Karpas-422 (cell line): ENCODE measurements at regions not wholly inside any gene's neighbourhood (a gene's known extent, or its start where the extent isn't known, plus 50 kb on each side); places are given as distances from the start of the nearest gene placed in this dataset.
"Not testable (repeated sequence)": the region's sequence is repeated elsewhere in the genome, so short reads cannot be mapped to it uniquely, and the experiment has no call there.

Experiments used
- DNase-seq: peaks from one replicate; pipeline ENCODE4 v3.0.0-alpha.2; 2015
- H2AFZ ChIP-seq: fragments of 200-600 bp; sonication (generic); 2 replicates; pipeline ENCODE4 v1.6.1; 2014; ENCODE audit warnings: antibody characterized with exemption, low read length, mixed read lengths
- H3K27ac ChIP-seq: fragments of 200-600 bp; sonication (generic); 2 replicates; pipeline ENCODE4 v1.5.1; 2014; ENCODE audit warnings: mild to moderate bottlenecking, low read length, moderate library complexity
- H3K27me3 ChIP-seq: fragments of 200-600 bp; sonication (generic); 2 replicates; pipeline ENCODE4 v1.6.1; 2014; ENCODE audit warnings: low read length, mixed read lengths
- H3K36me3 ChIP-seq: fragments of 200-600 bp; sonication (generic); 2 replicates; pipeline ENCODE4 v1.6.1; 2014; ENCODE audit warnings: low read length, mixed read lengths; ENCODE audit not compliant: insufficient read depth
- H3K4me1 ChIP-seq: fragments of 200-600 bp; sonication (generic); 2 replicates; pipeline ENCODE4 v1.6.1; 2014; ENCODE audit warnings: mild to moderate bottlenecking, low read length, mixed read lengths
- H3K4me2 ChIP-seq: fragments of 200-600 bp; sonication (generic); 2 replicates; pipeline ENCODE4 v1.6.1; 2014; ENCODE audit warnings: low read length, low read depth, mild to moderate bottlenecking; ENCODE audit not compliant: poor library complexity, severe bottlenecking
- H3K4me3 ChIP-seq: fragments of 200-600 bp; sonication (generic); 2 replicates; pipeline ENCODE4 v1.5.1; 2014; ENCODE audit warnings: mild to moderate bottlenecking, antibody characterized with exemption, low read length, mixed read lengths
- H3K79me2 ChIP-seq: fragments of 200-600 bp; sonication (generic); 2 replicates; pipeline ENCODE4 v1.6.1; 2014; ENCODE audit warnings: mild to moderate bottlenecking, low read length, mixed read lengths
- H3K9ac ChIP-seq: fragments of 200-600 bp; sonication (generic); 2 replicates; pipeline ENCODE4 v1.6.0; 2014; ENCODE audit warnings: low read length
- H3K9me2 ChIP-seq: fragments of 200-600 bp; sonication (generic), shearing (Covaris generic); replicated peaks from 2 replicates; pipeline ENCODE4 v1.6.0; 2014; ENCODE audit warnings: mild to moderate bottlenecking, low read length, moderate library complexity; ENCODE audit not compliant: insufficient read depth
- H3K9me3 ChIP-seq: fragments of 300-700, 200-600 bp; sonication (generic); 2 replicates; pipeline ENCODE4 v1.6.1; 2014; ENCODE audit warnings: low read length, mixed read lengths
- H4K20me1 ChIP-seq: fragments of 200-600 bp; sonication (generic); 2 replicates; pipeline ENCODE4 v1.6.1; 2014; ENCODE audit warnings: mild to moderate bottlenecking, antibody characterized with exemption, low read length, low read depth; ENCODE audit not compliant: insufficient read depth

- no peak overlapping the region for H3K27ac ChIP-seq
- peaks cover 5% of the 10 kb centered on the region for H3K4me1 ChIP-seq
These were observed 292.6 kb downstream of the NUF2 start for GRCh38 chr1:163614361-163614760.

GRCh38 chr1:163628034-163628773 is 306.4 kb downstream of the NUF2 start:
- Histone ChIP-seq H3K79me2 (no peaks in the 10 kb centered on the region), H4K20me1 (no peaks in the 10 kb centered on the region), H2AFZ (no peak overlapping the region), H3K4me3 (no peak overlapping the region), H3K4me1 (no peaks in the 10 kb centered on the region), H3K9me3 (peaks cover 9% of the 10 kb centered on the region), H3K9me2 (no peaks in the 10 kb centered on the region), H3K27ac (no peak overlapping the region), H3K4me2 (no peak overlapping the region), H3K9ac (no peak overlapping the region), H3K36me3 (no peaks in the 10 kb centered on the region), H3K27me3 (no peaks in the 10 kb centered on the region)
- no peak for DNase-seq

More at GRCh38 chr1:163614361-163614760, 292.6 kb downstream of the NUF2 start:
- no peak overlapping the region for H3K9ac ChIP-seq
- no peaks in the 10 kb centered on the region for H4K20me1 ChIP-seq
- H3K4me2 ChIP-seq: no peak overlapping the region
- no peaks in the 10 kb centered on the region for H3K9me3 ChIP-seq
- no peaks in the 10 kb centered on the region for H3K79me2 ChIP-seq
- H3K4me3 ChIP-seq: no peak overlapping the region
- H3K27me3 ChIP-seq: no peaks in the 10 kb centered on the region
- H3K9me2 ChIP-seq: no peaks in the 10 kb centered on the region
- DNase-seq: no peak
- no peaks in the 10 kb centered on the region for H3K36me3 ChIP-seq
- no peak overlapping the region for H2AFZ ChIP-seq

- Histone ChIP-seq H3K4me3 (no peak overlapping the region), H3K9me3 (peaks cover 11% of the 10 kb centered on the region), H4K20me1 (no peaks in the 10 kb centered on the region), H3K36me3 (no peaks in the 10 kb centered on the region), H3K9me2 (0 out of 2 replicates have a peak, but pooled peaks cover 3% of the 10 kb centered on the region), H3K4me1 (no peaks in the 10 kb centered on the region), H3K27me3 (no peaks in the 10 kb centered on the region), H3K9ac (no peak overlapping the region), H2AFZ (no peak overlapping the region), H3K4me2 (no peak overlapping the region), H3K79me2 (no peaks in the 10 kb centered on the region), H3K27ac (no peak overlapping the region)
- no peak for DNase-seq
These were observed 310.5 kb downstream of the NUF2 start for GRCh38 chr1:163632269-163632668.

GRCh38 chr1:163633366-163633765 is 311.6 kb downstream of the NUF2 start:
- Histone ChIP-seq H3K4me3 (no peak overlapping the region), H3K27me3 (no peaks in the 10 kb centered on the region), H3K79me2 (no peaks in the 10 kb centered on the region), H3K4me2 (no peak overlapping the region), H2AFZ (no peak overlapping the region), H3K36me3 (no peaks in the 10 kb centered on the region), H3K27ac (no peak overlapping the region), H4K20me1 (no peaks in the 10 kb centered on the region), H3K9me3 (peaks cover 11% of the 10 kb centered on the region), H3K4me1 (no peaks in the 10 kb centered on the region), H3K9ac (no peak overlapping the region), H3K9me2 (0 out of 2 replicates have a peak, but pooled peaks cover 3% of the 10 kb centered on the region)
- DNase-seq: no peak

DNA sequence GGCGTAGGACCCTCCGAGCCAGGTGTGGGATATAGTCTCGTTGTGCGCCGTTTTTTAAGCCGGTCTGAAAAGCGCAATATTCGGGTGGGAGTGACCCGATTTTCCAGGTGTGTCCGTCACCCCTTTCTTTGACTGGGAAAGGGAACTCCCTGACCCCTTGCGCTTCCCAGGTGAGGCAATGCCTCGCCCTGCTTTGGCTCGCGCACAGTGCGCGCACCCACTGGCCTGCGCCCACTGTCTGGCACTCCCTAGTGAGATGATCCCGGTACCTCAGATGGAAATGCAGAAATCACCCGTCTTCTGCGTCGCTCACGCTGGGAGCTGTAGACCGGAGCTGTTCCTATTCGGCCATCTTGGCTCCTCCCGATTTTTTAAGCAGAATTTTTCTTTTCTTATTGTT is 323.9 kb downstream of the NUF2 start:
- not testable (repeated sequence) for H3K9me3 ChIP-seq, H3K27ac ChIP-seq, DNase-seq, H3K4me3 ChIP-seq, H3K36me3 ChIP-seq, H3K9ac ChIP-seq, H3K9me2 ChIP-seq, H3K27me3 ChIP-seq, H3K4me1 ChIP-seq, H4K20me1 ChIP-seq, H2AFZ ChIP-seq, H3K4me2 ChIP-seq, H3K79me2 ChIP-seq

- DNase-seq: no peak
- no peak overlapping the region for H3K27ac ChIP-seq
- H3K9me3 ChIP-seq: no peaks in the 10 kb centered on the region
- no peak overlapping the region for H3K9ac ChIP-seq
- no peaks in the 10 kb centered on the region for H3K27me3 ChIP-seq
- no peaks in the 10 kb centered on the region for H4K20me1 ChIP-seq
- H2AFZ ChIP-seq: no peak overlapping the region
- H3K36me3 ChIP-seq: no peaks in the 10 kb centered on the region
- no peaks in the 10 kb centered on the region for H3K9me2 ChIP-seq
- H3K79me2 ChIP-seq: no peaks in the 10 kb centered on the region
- no peaks in the 10 kb centered on the region for H3K4me1 ChIP-seq
- H3K4me2 ChIP-seq: no peak overlapping the region
- no peak overlapping the region for H3K4me3 ChIP-seq
These were observed 328.9 kb downstream of the NUF2 start for GRCh38 chr1:163650624-163651023.

- no peaks in the 10 kb centered on the region for H3K9me3 ChIP-seq
- H3K4me1 ChIP-seq: no peaks in the 10 kb centered on the region
- no peaks in the 10 kb centered on the region for H3K9me2 ChIP-seq
- no peak overlapping the region for H3K4me2 ChIP-seq
- no peaks in the 10 kb centered on the region for H4K20me1 ChIP-seq
- no peaks in the 10 kb centered on the region for H3K27me3 ChIP-seq
- no peak for DNase-seq
- no peak overlapping the region for H2AFZ ChIP-seq
- H3K4me3 ChIP-seq: no peak overlapping the region
- no peak overlapping the region for H3K27ac ChIP-seq
- H3K36me3 ChIP-seq: no peaks in the 10 kb centered on the region
- H3K9ac ChIP-seq: no peak overlapping the region
- H3K79me2 ChIP-seq: no peaks in the 10 kb centered on the region
These were observed 330.7 kb downstream of the NUF2 start for GRCh38 chr1:163652441-163652840.

DNA sequence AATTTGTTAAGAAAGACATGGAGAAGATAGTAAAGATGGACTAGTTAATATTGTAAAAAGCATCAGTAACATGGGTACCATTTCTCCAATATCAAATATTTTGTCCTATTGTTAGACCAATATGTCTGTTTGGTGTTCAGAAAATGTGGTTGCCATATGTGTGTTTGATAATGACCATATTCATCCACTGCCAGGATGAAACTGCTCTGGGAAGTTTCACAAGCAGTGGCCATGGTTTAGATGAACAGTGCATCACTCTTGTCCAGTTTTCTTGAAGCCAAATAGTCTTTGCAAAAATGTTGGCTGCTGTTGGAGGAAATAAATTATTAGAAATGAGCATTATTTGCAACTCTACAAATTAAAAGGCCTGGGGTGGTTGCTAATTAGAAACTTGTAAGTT is 333.8 kb downstream of the NUF2 start:
- Histone ChIP-seq H3K9ac (no peak overlapping the region), H3K79me2 (no peaks in the 10 kb centered on the region), H3K9me2 (no peaks in the 10 kb centered on the region), H3K4me2 (no peak overlapping the region), H4K20me1 (no peaks in the 10 kb centered on the region), H3K4me3 (no peak overlapping the region), H3K36me3 (no peaks in the 10 kb centered on the region), H3K4me1 (no peaks in the 10 kb centered on the region), H3K27ac (no peak overlapping the region), H2AFZ (no peak overlapping the region), H3K9me3 (no peaks in the 10 kb centered on the region), H3K27me3 (no peaks in the 10 kb centered on the region)
- DNase-seq: no peak
